ENCODE measurements at regions not wholly inside any gene's neighbourhood (a gene's known extent, or its start where the extent isn't known, plus 50 kb on each side); places are given as distances from the start of the nearest gene placed in this dataset.
"Not testable (repeated sequence)": the region's sequence is repeated elsewhere in the genome, so short reads cannot be mapped to it uniquely, and the experiment has no call there.

DNA sequence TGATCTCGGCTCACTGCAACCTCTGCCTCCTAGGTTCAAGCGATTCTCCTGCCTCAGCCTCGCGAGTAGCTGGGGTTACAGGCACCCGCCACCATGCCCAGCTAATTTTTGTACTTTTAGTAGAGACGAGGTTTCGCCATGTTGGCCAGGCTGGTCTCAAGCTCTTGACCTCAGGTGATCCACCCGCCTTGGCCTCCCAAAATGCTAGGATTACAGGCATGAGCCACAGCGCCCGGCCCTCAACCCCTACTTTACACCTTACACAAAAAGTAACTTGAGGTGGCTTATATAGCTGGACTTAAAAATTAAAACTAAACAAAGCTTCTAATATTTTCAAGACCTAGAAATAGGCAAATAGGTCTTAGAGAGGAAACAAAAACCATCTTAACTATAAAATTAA, 524.0 kb upstream of the FAM174A start:
- not testable (repeated sequence) for TF ChIP-seq EZH2phosphoT487 (IDR thresholded peaks at IDR 0.05; ENCODE audit: low read length); EZH2 (optimal IDR thresholded peaks at IDR 0.05; ENCODE audit: low read depth, low read length)
- TF ChIP-seq, protein P1, sequence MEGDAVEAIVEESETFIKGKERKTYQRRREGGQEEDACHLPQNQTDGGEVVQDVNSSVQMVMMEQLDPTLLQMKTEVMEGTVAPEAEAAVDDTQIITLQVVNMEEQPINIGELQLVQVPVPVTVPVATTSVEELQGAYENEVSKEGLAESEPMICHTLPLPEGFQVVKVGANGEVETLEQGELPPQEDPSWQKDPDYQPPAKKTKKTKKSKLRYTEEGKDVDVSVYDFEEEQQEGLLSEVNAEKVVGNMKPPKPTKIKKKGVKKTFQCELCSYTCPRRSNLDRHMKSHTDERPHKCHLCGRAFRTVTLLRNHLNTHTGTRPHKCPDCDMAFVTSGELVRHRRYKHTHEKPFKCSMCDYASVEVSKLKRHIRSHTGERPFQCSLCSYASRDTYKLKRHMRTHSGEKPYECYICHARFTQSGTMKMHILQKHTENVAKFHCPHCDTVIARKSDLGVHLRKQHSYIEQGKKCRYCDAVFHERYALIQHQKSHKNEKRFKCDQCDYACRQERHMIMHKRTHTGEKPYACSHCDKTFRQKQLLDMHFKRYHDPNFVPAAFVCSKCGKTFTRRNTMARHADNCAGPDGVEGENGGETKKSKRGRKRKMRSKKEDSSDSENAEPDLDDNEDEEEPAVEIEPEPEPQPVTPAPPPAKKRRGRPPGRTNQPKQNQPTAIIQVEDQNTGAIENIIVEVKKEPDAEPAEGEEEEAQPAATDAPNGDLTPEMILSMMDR (IDR thresholded peaks at IDR 0.05; ENCODE audit: low read length), result not testable (repeated sequence)

Data from MM.1S (cell line).